22Rv1 (cell line): ENCODE measurements at regions not wholly inside any gene's neighbourhood (a gene's known extent, or its start where the extent isn't known, plus 50 kb on each side); places are given as distances from the start of the nearest gene placed in this dataset.

Experiments used
- CTCF ChIP-seq: fragments of 450-650 bp; IDR thresholded peaks from 2 replicates; pipeline ENCODE4 v1.5.1; 2017; ENCODE audit warnings: mild to moderate bottlenecking
- ZFX ChIP-seq: fragments of 450-650 bp; IDR thresholded peaks from 2 replicates; pipeline ENCODE4 v1.6.1; 2017; ENCODE audit warnings: antibody characterized with exemption, borderline replicate concordance

DNA sequence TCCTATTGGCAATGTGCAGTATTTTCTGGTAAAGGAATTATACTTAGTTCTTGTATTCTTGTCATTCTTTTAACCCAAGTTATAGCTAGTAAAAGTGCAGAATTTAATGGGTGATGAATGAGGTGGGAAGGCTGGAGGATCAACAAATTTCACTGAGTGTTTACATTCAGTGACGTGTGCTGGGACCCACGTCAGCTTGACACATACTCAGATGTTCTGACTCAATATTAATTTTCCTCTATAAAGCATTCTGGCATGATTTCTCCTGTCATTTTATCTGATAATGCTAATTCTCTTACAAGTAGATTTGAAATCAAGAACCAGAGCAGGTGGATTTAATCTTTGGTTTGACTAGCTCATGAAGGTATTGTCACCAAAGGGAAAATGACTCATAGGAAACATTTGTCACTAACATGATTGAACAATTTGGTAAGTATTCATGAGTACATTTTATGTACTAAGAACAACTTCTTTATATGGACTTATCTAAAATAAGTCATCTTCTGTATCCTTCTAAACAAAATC is 71.0 kb upstream of the SYNPR start:
- TF ChIP-seq CTCF (no peak), ZFX (no peak)
